ENCODE measurements at regions not wholly inside any gene's neighbourhood (a gene's known extent, or its start where the extent isn't known, plus 50 kb on each side); places are given as distances from the start of the nearest gene placed in this dataset.

DNA sequence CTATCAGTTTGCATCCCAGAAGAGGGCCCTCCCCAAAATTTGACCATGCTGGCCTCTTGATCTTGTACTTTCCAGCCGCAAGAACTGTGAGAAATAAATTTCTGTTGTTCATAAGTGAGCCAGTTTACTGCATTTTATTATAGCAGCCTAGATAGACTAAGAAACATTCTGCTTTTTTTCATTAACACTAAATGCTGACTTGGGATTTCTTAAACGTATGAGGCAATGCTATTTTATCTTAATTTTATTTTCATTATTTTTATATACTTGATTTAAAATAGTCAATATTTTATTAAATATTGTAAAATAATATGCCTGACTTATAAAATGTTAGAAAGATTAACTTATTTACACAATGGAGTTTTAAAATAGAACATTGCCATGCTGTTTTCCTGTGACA is 341.8 kb upstream of the CNTNAP2 start:
- H3K9me3 ChIP-seq (ENCODE audit: low read length): no peaks in the 10 kb centered on the region
- ChIA-PET CTCF (no interaction called here), POLR2A (no interaction called here)
- Mint-ChIP-seq H3K36me3 (peaks cover 0 to 1% (median 0%) of the 10 kb centered on the region in 3 donors), H3K4me3 (no peak overlapping the region), H3K4me1 (no peaks in the 10 kb centered on the region), H3K27me3 (no peaks in the 10 kb centered on the region), H3K9me3 (peaks cover 0 to 34% (median 3%) of the 10 kb centered on the region in 5 donors), H3K27ac (no peak overlapping the region)
- no peak overlapping the region for H3K27ac ChIP-seq (ENCODE audit: low read depth, low read length)
- no peak overlapping the region for H3K4me3 ChIP-seq (ENCODE audit: low read length)
- no peaks in the 10 kb centered on the region for H3K36me3 ChIP-seq (ENCODE audit: insufficient read depth, low read length)
- H3K27me3 ChIP-seq (ENCODE audit: insufficient read depth, low read length, poor library complexity, severe bottlenecking): no peaks in the 10 kb centered on the region
- DNase-seq: no peak
- no peaks in the 10 kb centered on the region for H3K4me1 ChIP-seq (ENCODE audit: insufficient read depth, low read length)

GRCh38 chr7:145753004-145753403 is 363.6 kb upstream of the CNTNAP2 start:
- H3K9me3 ChIP-seq (ENCODE audit: low read length): no peaks in the 10 kb centered on the region
- no peaks in the 10 kb centered on the region for H3K27me3 ChIP-seq (ENCODE audit: insufficient read depth, low read length, poor library complexity, severe bottlenecking)
- Mint-ChIP-seq H3K27me3 (no peaks in the 10 kb centered on the region), H3K9me3 (peaks cover 3 to 21% (median 14%) of the 10 kb centered on the region in 5 donors), H3K4me1 (no peaks in the 10 kb centered on the region), H3K36me3 (no peaks in the 10 kb centered on the region), H3K27ac (no peak overlapping the region), H3K4me3 (no peak overlapping the region)
- DNase-seq: no peak
- H3K4me3 ChIP-seq (ENCODE audit: low read length): no peak overlapping the region
- H3K27ac ChIP-seq (ENCODE audit: low read depth, low read length): no peak overlapping the region
- CTCF ChIA-PET: no interaction called here
- no peaks in the 10 kb centered on the region for H3K4me1 ChIP-seq (ENCODE audit: insufficient read depth, low read length)
- POLR2A ChIA-PET: no interaction called here
- no peaks in the 10 kb centered on the region for H3K36me3 ChIP-seq (ENCODE audit: insufficient read depth, low read length)

- no peaks in the 10 kb centered on the region for H3K9me3 ChIP-seq (ENCODE audit: low read length)
- DNase-seq: no peak
- ChIA-PET CTCF (no interaction called here), POLR2A (no interaction called here)
- Mint-ChIP-seq H3K27me3 (no peaks in the 10 kb centered on the region), H3K4me3 (no peak overlapping the region), H3K4me1 (no peaks in the 10 kb centered on the region), H3K27ac (no peak overlapping the region), H3K36me3 (peaks cover 0 to 2% (median 0%) of the 10 kb centered on the region in 3 donors), H3K9me3 (peaks cover 2 to 15% (median 12%) of the 10 kb centered on the region in 5 donors)
- no peaks in the 10 kb centered on the region for H3K27me3 ChIP-seq (ENCODE audit: insufficient read depth, low read length, poor library complexity, severe bottlenecking)
- H3K4me1 ChIP-seq (ENCODE audit: insufficient read depth, low read length): no peaks in the 10 kb centered on the region
- no peak overlapping the region for H3K27ac ChIP-seq (ENCODE audit: low read depth, low read length)
- H3K36me3 ChIP-seq (ENCODE audit: insufficient read depth, low read length): no peaks in the 10 kb centered on the region
- no peak overlapping the region for H3K4me3 ChIP-seq (ENCODE audit: low read length)
These were observed 379.0 kb upstream of the CNTNAP2 start for GRCh38 chr7:145737617-145738016.

DNA sequence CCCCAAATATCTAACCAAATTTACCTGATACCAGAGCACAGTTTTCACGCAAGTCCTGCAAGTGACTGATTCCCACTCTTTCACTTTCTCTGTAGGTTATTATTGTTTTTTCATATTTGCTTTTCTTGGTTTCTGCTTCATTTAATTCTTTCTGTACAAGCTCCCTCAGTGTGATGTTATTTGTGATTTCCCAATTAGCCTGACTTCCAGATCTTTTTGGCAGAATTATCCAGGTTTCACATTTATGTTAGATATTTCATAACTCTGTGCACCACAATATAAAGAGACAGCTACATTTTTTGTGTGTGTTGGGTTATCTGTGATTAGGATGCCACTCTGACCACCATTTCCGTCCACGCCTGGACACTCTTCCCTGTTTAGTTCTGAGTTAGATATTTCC is 381.5 kb upstream of the CNTNAP2 start:
- POLR2A ChIA-PET: no interaction called here
- no peak overlapping the region for H3K27ac ChIP-seq (ENCODE audit: low read depth, low read length)
- no peaks in the 10 kb centered on the region for H3K27me3 Mint-ChIP-seq
- H3K36me3 Mint-ChIP-seq: peaks cover 0 to 2% (median 0%) of the 10 kb centered on the region in 3 donors
- peaks cover 0 to 21% (median 14%) of the 10 kb centered on the region in 5 donors for H3K9me3 Mint-ChIP-seq
- CTCF ChIA-PET: no interaction called here
- H3K27me3 ChIP-seq (ENCODE audit: insufficient read depth, low read length, poor library complexity, severe bottlenecking): no peaks in the 10 kb centered on the region
- H3K4me3 ChIP-seq (ENCODE audit: low read length): no peak overlapping the region
- DNase-seq: no peak
- H3K36me3 ChIP-seq (ENCODE audit: insufficient read depth, low read length): no peaks in the 10 kb centered on the region
- H3K4me1 ChIP-seq (ENCODE audit: insufficient read depth, low read length): no peaks in the 10 kb centered on the region
- H3K4me1 Mint-ChIP-seq: no peaks in the 10 kb centered on the region
- H3K27ac Mint-ChIP-seq: no peak overlapping the region
- H3K4me3 Mint-ChIP-seq: no peak overlapping the region
- no peaks in the 10 kb centered on the region for H3K9me3 ChIP-seq (ENCODE audit: low read length)

DNA sequence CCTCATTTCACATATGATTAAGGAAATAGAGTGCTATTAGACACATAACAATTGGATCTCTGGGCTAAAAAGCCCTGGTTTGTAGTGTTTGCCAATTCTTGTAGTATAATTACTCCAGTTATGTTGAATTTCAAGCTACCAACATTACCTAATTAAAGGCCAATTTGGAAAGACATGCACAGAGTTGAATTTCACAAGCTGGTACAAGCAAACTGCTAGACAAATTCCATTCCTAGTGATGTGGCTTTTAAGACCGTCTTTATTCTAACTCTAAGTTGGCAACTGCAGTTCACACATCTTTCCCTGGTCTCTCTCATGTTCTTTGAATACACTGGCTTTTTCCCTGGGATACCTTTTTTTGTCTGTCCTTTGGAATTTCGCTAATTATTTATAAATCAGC is 384.1 kb upstream of the CNTNAP2 start:
- no peaks in the 10 kb centered on the region for H3K4me1 Mint-ChIP-seq
- no peak overlapping the region for H3K4me3 Mint-ChIP-seq
- no peaks in the 10 kb centered on the region for H3K36me3 Mint-ChIP-seq
- H3K27ac Mint-ChIP-seq: no peak overlapping the region
- no peak overlapping the region for H3K27ac ChIP-seq (ENCODE audit: low read depth, low read length)
- no peaks in the 10 kb centered on the region for H3K9me3 ChIP-seq (ENCODE audit: low read length)
- peaks cover 4 to 29% (median 9%) of the 10 kb centered on the region in 5 donors for H3K9me3 Mint-ChIP-seq
- no peaks in the 10 kb centered on the region for H3K36me3 ChIP-seq (ENCODE audit: insufficient read depth, low read length)
- POLR2A ChIA-PET: no interaction called here
- CTCF ChIA-PET: no interaction called here
- no peaks in the 10 kb centered on the region for H3K4me1 ChIP-seq (ENCODE audit: insufficient read depth, low read length)
- no peak overlapping the region for H3K4me3 ChIP-seq (ENCODE audit: low read length)
- no peak for DNase-seq
- no peaks in the 10 kb centered on the region for H3K27me3 Mint-ChIP-seq
- no peaks in the 10 kb centered on the region for H3K27me3 ChIP-seq (ENCODE audit: insufficient read depth, low read length, poor library complexity, severe bottlenecking)

- no peaks in the 10 kb centered on the region for H3K27me3 ChIP-seq (ENCODE audit: insufficient read depth, low read length, poor library complexity, severe bottlenecking)
- POLR2A ChIA-PET: no interaction called here
- H3K9me3 ChIP-seq (ENCODE audit: low read length): no peaks in the 10 kb centered on the region
- CTCF ChIA-PET: no interaction called here
- no peaks in the 10 kb centered on the region for H3K36me3 ChIP-seq (ENCODE audit: insufficient read depth, low read length)
- Mint-ChIP-seq H3K27ac (no peak overlapping the region), H3K36me3 (no peaks in the 10 kb centered on the region), H3K27me3 (no peaks in the 10 kb centered on the region), H3K4me1 (no peaks in the 10 kb centered on the region), H3K4me3 (no peak overlapping the region), H3K9me3 (peaks cover 0 to 36% (median 9%) of the 10 kb centered on the region in 5 donors)
- H3K27ac ChIP-seq (ENCODE audit: low read depth, low read length): no peak overlapping the region
- H3K4me3 ChIP-seq (ENCODE audit: low read length): no peak overlapping the region
- H3K4me1 ChIP-seq (ENCODE audit: insufficient read depth, low read length): no peaks in the 10 kb centered on the region
- no peak for DNase-seq
These were observed 386.9 kb upstream of the CNTNAP2 start for GRCh38 chr7:145729691-145730090.

GRCh38 chr7:145718129-145718528 is 398.5 kb upstream of the CNTNAP2 start:
- H3K4me1 ChIP-seq (ENCODE audit: insufficient read depth, low read length): no peaks in the 10 kb centered on the region
- Mint-ChIP-seq H3K9me3 (peaks cover 6 to 27% (median 13%) of the 10 kb centered on the region in 5 donors), H3K27ac (no peak overlapping the region), H3K27me3 (no peaks in the 10 kb centered on the region), H3K4me3 (no peak overlapping the region), H3K36me3 (no peaks in the 10 kb centered on the region), H3K4me1 (no peaks in the 10 kb centered on the region)
- ChIA-PET POLR2A (no interaction called here), CTCF (no interaction called here)
- H3K27me3 ChIP-seq (ENCODE audit: insufficient read depth, low read length, poor library complexity, severe bottlenecking): no peaks in the 10 kb centered on the region
- H3K4me3 ChIP-seq (ENCODE audit: low read length): no peak overlapping the region
- no peak for DNase-seq
- no peak overlapping the region for H3K27ac ChIP-seq (ENCODE audit: low read depth, low read length)
- no peaks in the 10 kb centered on the region for H3K36me3 ChIP-seq (ENCODE audit: insufficient read depth, low read length)
- no peaks in the 10 kb centered on the region for H3K9me3 ChIP-seq (ENCODE audit: low read length)

DNA sequence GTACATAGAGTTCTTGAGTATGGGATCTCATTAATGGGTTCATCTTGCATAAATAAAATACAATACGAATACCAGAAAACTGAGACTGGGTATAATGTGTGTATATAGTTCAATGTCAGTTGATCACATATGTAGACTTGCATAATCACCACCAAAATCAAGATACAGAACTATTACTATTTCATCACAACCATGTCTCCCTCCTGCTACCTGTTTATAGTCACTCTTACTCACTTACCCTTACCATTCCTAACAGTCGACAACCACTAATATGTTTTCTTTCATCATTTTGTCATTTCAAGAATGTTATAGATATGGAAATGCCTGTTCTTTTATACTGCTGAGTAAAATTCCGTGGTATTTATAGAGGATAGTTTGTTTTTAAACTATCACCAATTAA is 416.1 kb upstream of the CNTNAP2 start:
- no peak overlapping the region for H3K27ac Mint-ChIP-seq
- H3K9me3 ChIP-seq (ENCODE audit: low read length): no peaks in the 10 kb centered on the region
- peaks cover 0 to 18% (median 5%) of the 10 kb centered on the region in 5 donors for H3K9me3 Mint-ChIP-seq
- DNase-seq: no peak
- no peak overlapping the region for H3K4me3 ChIP-seq (ENCODE audit: low read length)
- no peaks in the 10 kb centered on the region for H3K27me3 ChIP-seq (ENCODE audit: insufficient read depth, low read length, poor library complexity, severe bottlenecking)
- H3K4me3 Mint-ChIP-seq: no peak overlapping the region
- H3K4me1 Mint-ChIP-seq: no peaks in the 10 kb centered on the region
- H3K27ac ChIP-seq (ENCODE audit: low read depth, low read length): no peak overlapping the region
- peaks cover 0 to 1% of the 10 kb centered on the region in 2 donors for H3K27me3 Mint-ChIP-seq
- ChIA-PET POLR2A (no interaction called here), CTCF (no interaction called here)
- H3K36me3 Mint-ChIP-seq: no peaks in the 10 kb centered on the region
- no peaks in the 10 kb centered on the region for H3K4me1 ChIP-seq (ENCODE audit: insufficient read depth, low read length)
- no peaks in the 10 kb centered on the region for H3K36me3 ChIP-seq (ENCODE audit: insufficient read depth, low read length)

All from CD8-positive, alpha-beta memory T cell (primary cell).